Smooth muscle cell (in vitro differentiated cells): ENCODE measurements at regions not wholly inside any gene's neighbourhood (a gene's known extent, or its start where the extent isn't known, plus 50 kb on each side); places are given as distances from the start of the nearest gene placed in this dataset.

Experiments
- DNase-seq: peaks from one replicate; lab custom pipeline; 2025; ENCODE audit not compliant: unreplicated experiment; lab: John Stamatoyannopoulos, UW
- H2AFZ ChIP-seq: fragments of 200-600 bp; sonication (generic); 2 replicates; pipeline ENCODE4 v1.6.0; 2016; ENCODE audit warnings: antibody characterized with exemption, low read depth, mild to moderate bottlenecking
- H3F3A ChIP-seq: fragments of 200-600 bp; sonication (generic); 2 replicates; pipeline ENCODE4 v1.6.0; 2017; ENCODE audit warnings: antibody characterized with exemption, low read depth
- H3K27ac ChIP-seq: fragments of 200-600 bp; sonication (generic); 2 replicates; pipeline ENCODE4 v1.5.1; 2016; ENCODE audit warnings: low read depth, mild to moderate bottlenecking
- H3K27me3 ChIP-seq: fragments of 200-600 bp; sonication (generic); 2 replicates; pipeline ENCODE4 v1.6.1; 2016; ENCODE audit warnings: low read depth, mild to moderate bottlenecking
- H3K36me3 ChIP-seq: fragments of 200-600 bp; sonication (generic); 2 replicates; pipeline ENCODE4 v1.5.1; 2016; ENCODE audit warnings: low read depth
- H3K4me1 ChIP-seq: fragments of 200-600 bp; sonication (generic); 2 replicates; pipeline ENCODE4 v1.5.1; 2016; ENCODE audit warnings: low read depth
- H3K4me2 ChIP-seq: fragments of 200-600 bp; sonication (generic); 2 replicates; pipeline ENCODE4 v1.6.0; 2016; ENCODE audit warnings: mild to moderate bottlenecking
- H3K4me3 ChIP-seq: fragments of 200-600 bp; sonication (generic); 2 replicates; pipeline ENCODE4 v1.5.1; 2016; ENCODE audit warnings: mild to moderate bottlenecking
- H3K79me2 ChIP-seq: fragments of 200-600 bp; sonication (generic); 2 replicates; pipeline ENCODE4 v1.6.0; 2016; ENCODE audit warnings: low read depth, mild to moderate bottlenecking
- H3K9ac ChIP-seq: fragments of 200-600 bp; sonication (generic); 2 replicates; pipeline ENCODE4 v1.6.0; 2016; ENCODE audit warnings: low read depth
- H3K9me3 ChIP-seq: fragments of 200-600 bp; sonication (generic); replicated peaks from 2 replicates; pipeline ENCODE4 v1.5.1; 2016; ENCODE audit warnings: low read depth
- H4K20me1 ChIP-seq: fragments of 200-600 bp; sonication (generic); 2 replicates; pipeline ENCODE4 v1.6.0; 2016; ENCODE audit warnings: low read depth
- CTCF ChIP-seq: fragments of 200-600 bp; sonication (generic); IDR thresholded peaks from 2 replicates; pipeline ENCODE4 v1.5.1; 2017; ENCODE audit warnings: borderline replicate concordance, mild to moderate bottlenecking, antibody characterized with exemption; ENCODE audit not compliant: insufficient read depth, poor library complexity, severe bottlenecking
- WGBS: methylation state at CpG from one replicate; pipeline ENCODE4 v1.1.7; 2016; ENCODE audit warnings: low lambda C conversion rate; 5-methylcytosine and 5-hydroxymethylcytosine counted together

GRCh38 chr17:70674061-70674460 lies 504.7 kb downstream of the KCNJ2 start:
- Histone ChIP-seq H3K4me1 (no peaks in the 10 kb centered on the region), H3K4me2 (no peak overlapping the region), H3K79me2 (no peaks in the 10 kb centered on the region), H3K36me3 (no peaks in the 10 kb centered on the region), H2AFZ (no peak overlapping the region), H4K20me1 (no peaks in the 10 kb centered on the region), H3F3A (no peaks in the 10 kb centered on the region), H3K4me3 (no peak overlapping the region), H3K27ac (no peak overlapping the region), H3K9ac (no peak overlapping the region), H3K27me3 (no peaks in the 10 kb centered on the region), H3K9me3 (no peaks in the 10 kb centered on the region)
- TF ChIP-seq CTCF = no peak
- no peak for DNase-seq
- WGBS = 79% methylated on average over 2 of the region's 2 CpGs

GRCh38 chr17:70675070-70675590 lies 505.8 kb downstream of the KCNJ2 start:
- no peaks in the 10 kb centered on the region for H3K79me2 ChIP-seq
- no peaks in the 10 kb centered on the region for H3K27me3 ChIP-seq
- H3K36me3 ChIP-seq = no peaks in the 10 kb centered on the region
- H3K27ac ChIP-seq = no peak overlapping the region
- H2AFZ ChIP-seq = no peak overlapping the region
- WGBS = 90% methylated on average over 5 of the region's 5 CpGs
- no peaks in the 10 kb centered on the region for H3K4me1 ChIP-seq
- no peaks in the 10 kb centered on the region for H4K20me1 ChIP-seq
- TF ChIP-seq CTCF = no peak
- no peak for DNase-seq
- no peak overlapping the region for H3K9ac ChIP-seq
- no peaks in the 10 kb centered on the region for H3F3A ChIP-seq
- H3K4me2 ChIP-seq = no peak overlapping the region
- H3K4me3 ChIP-seq = no peak overlapping the region
- H3K9me3 ChIP-seq = no peaks in the 10 kb centered on the region

GRCh38 chr17:70677783-70678647 lies 508.7 kb downstream of the KCNJ2 start:
- Histone ChIP-seq H3K9me3 (no peaks in the 10 kb centered on the region), H3K4me2 (no peak overlapping the region), H3K4me1 (no peaks in the 10 kb centered on the region), H3K9ac (no peak overlapping the region), H3K27me3 (no peaks in the 10 kb centered on the region), H3K36me3 (no peaks in the 10 kb centered on the region), H3K79me2 (no peaks in the 10 kb centered on the region), H2AFZ (no peak overlapping the region), H3K4me3 (no peak overlapping the region), H4K20me1 (no peaks in the 10 kb centered on the region), H3K27ac (no peak overlapping the region), H3F3A (no peaks in the 10 kb centered on the region)
- no peak for TF ChIP-seq CTCF
- WGBS = 85% methylated on average over 9 of the region's 9 CpGs
- DNase-seq = no peak

GRCh38 chr17:70678889-70679288 lies 509.6 kb downstream of the KCNJ2 start:
- Histone ChIP-seq H3K27ac (no peak overlapping the region), H3K27me3 (no peaks in the 10 kb centered on the region), H2AFZ (no peak overlapping the region), H3K4me3 (no peak overlapping the region), H3K36me3 (no peaks in the 10 kb centered on the region), H4K20me1 (no peaks in the 10 kb centered on the region), H3K9me3 (no peaks in the 10 kb centered on the region), H3K4me2 (no peak overlapping the region), H3K9ac (no peak overlapping the region), H3F3A (no peaks in the 10 kb centered on the region), H3K4me1 (no peaks in the 10 kb centered on the region), H3K79me2 (no peaks in the 10 kb centered on the region)
- TF ChIP-seq CTCF = no peak
- 95% methylated on average over 3 of the region's 3 CpGs for WGBS
- DNase-seq = no peak
